ENCODE measurements at regions not wholly inside any gene's neighbourhood (a gene's known extent, or its start where the extent isn't known, plus 50 kb on each side); places are given as distances from the start of the nearest gene placed in this dataset.

DNA sequence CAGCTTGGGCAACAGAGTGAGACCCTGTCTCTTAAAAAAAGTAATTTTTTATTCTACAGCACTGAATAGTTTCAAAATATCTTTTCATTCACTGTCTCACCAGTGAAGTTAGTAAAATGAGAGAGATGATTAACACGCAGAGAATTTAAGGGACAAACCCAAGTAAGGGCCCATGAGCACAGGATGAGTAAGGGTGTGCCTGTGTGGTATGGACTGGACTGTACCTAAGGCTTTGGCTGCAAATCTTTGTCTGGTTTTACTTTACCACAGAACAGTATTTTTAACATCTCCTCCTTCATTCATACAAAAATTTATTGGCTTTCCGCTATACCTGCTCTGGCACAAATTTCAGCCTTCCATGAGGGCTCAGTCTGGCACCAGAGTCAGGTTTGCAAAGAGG is 433.3 kb downstream of the UTRN start:
- DNase-seq (no peak), ATAC-seq (no peak)
- TF ChIP-seq, protein P1, sequence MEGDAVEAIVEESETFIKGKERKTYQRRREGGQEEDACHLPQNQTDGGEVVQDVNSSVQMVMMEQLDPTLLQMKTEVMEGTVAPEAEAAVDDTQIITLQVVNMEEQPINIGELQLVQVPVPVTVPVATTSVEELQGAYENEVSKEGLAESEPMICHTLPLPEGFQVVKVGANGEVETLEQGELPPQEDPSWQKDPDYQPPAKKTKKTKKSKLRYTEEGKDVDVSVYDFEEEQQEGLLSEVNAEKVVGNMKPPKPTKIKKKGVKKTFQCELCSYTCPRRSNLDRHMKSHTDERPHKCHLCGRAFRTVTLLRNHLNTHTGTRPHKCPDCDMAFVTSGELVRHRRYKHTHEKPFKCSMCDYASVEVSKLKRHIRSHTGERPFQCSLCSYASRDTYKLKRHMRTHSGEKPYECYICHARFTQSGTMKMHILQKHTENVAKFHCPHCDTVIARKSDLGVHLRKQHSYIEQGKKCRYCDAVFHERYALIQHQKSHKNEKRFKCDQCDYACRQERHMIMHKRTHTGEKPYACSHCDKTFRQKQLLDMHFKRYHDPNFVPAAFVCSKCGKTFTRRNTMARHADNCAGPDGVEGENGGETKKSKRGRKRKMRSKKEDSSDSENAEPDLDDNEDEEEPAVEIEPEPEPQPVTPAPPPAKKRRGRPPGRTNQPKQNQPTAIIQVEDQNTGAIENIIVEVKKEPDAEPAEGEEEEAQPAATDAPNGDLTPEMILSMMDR (IDR thresholded peaks at IDR 0.05) = no peak
- H3K27me3 ChIP-seq = no peaks in the 10 kb centered on the region
- H3K9me3 ChIP-seq = no peaks in the 10 kb centered on the region
- intact Hi-C loops (cut with DNase I) = no loop called here
- no peaks in the 10 kb centered on the region for H3K4me1 ChIP-seq
- H3K27ac ChIP-seq = no peak overlapping the region
- H3K36me3 ChIP-seq = no peaks in the 10 kb centered on the region
- H3K4me3 ChIP-seq = no peak overlapping the region

DNA sequence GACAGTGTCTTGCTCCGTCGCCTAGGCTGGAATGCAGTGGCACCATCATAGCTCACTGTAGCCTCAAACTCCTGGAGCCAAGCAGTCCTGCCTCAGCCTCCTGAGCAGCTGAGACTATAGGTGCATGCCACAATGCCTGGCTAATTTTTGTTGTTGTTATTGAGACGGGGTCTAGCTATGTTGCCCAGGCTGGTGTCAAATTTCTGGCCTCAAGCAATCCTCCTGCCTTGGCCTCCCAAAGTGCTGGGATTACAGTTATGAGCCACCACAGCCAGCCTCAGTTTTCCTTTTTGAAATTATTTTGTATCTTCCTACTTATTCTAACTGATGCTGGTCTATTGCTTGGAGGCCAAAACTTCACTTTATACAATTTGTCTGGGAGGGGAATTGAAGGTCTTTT is 436.1 kb downstream of the UTRN start:
- Histone ChIP-seq H3K9me3 (no peaks in the 10 kb centered on the region), H3K36me3 (no peaks in the 10 kb centered on the region), H3K4me1 (no peaks in the 10 kb centered on the region), H3K4me3 (no peak overlapping the region), H3K27me3 (no peaks in the 10 kb centered on the region), H3K27ac (no peak overlapping the region)
- no peak for DNase-seq
- intact Hi-C loops (cut with DNase I) = no loop called here
- TF ChIP-seq, protein P1 (IDR thresholded peaks at IDR 0.05) = no peak
- no peak for ATAC-seq

DNA sequence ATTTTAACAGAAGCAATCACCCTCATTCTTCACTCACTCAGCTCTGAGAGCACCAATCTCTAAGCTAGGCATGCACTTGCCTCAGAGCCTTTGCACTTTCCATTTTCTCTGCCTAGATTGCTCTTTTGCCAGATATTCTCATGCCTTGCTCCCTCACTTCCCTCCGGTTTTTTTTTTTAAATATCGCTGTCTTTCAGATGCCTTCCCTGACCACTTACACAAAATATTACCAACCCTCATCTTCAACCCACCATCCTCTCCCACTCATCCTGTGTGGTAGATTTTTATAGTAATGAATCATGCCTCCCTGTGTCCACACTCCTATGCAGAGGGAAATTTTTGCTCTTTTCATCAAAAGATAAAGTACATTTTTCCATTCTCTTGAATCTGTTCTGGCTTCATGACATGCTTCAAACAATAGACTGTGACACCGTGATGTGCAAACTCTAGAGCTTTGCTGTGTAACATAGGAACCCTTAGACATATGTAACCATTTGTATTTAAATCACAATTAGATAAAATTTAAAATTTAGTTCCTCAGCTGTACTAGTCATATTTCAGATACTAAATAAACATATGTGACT is 437.1 kb downstream of the UTRN start:
- Histone ChIP-seq H3K4me3 (no peak overlapping the region), H3K27ac (no peak overlapping the region), H3K4me1 (no peaks in the 10 kb centered on the region), H3K9me3 (no peaks in the 10 kb centered on the region), H3K36me3 (no peaks in the 10 kb centered on the region), H3K27me3 (no peaks in the 10 kb centered on the region)
- ATAC-seq (no peak), DNase-seq (no peak)
- TF ChIP-seq, protein P1 (IDR thresholded peaks at IDR 0.05) = no peak
- intact Hi-C loops (cut with DNase I) = no loop called here

DNA sequence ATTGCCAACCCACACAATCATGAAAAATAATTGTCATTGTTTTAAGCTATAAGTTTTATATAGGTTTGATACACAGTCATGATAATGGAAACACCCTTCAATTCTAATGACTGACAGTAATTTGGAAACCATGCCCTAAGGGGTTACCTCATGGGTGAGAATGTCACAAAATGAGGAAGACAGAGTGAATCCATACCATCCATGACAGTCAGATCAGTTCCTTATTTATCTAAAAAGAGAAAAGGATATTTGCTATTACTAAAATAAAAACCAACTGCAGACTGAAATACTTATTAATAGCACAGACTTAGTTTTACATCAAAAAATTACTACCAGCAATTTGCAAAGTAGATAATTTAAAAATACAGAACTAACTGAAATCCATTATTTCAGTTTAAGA is 437.8 kb downstream of the UTRN start:
- H3K4me1 ChIP-seq = no peaks in the 10 kb centered on the region
- H3K9me3 ChIP-seq = no peaks in the 10 kb centered on the region
- no peaks in the 10 kb centered on the region for H3K36me3 ChIP-seq
- H3K27me3 ChIP-seq = no peaks in the 10 kb centered on the region
- H3K27ac ChIP-seq = no peak overlapping the region
- no peak overlapping the region for H3K4me3 ChIP-seq
- ATAC-seq = no peak
- TF ChIP-seq, protein P1 (IDR thresholded peaks at IDR 0.05) = no peak
- no peak for DNase-seq
- intact Hi-C loops (cut with DNase I) = no loop called here

DNA sequence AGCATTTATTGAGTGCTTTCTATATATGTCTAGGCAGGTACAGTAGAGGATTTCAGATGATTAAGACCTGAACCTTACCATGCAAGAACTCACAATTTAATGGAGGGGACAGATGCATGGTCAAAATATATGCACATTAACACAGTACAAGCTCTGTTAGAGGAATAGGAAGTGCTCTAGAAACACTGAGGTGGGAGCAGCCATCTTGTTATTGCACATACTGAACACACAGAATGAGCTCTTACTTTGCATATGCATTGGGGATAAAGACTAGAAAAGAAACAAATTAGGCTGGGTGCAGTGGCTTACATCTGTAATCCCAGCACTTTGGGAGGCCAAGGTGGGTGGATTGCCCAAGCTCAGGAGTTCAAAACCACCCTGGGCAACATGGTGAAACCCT is 438.3 kb downstream of the UTRN start:
- intact Hi-C loops (cut with DNase I) = no loop called here
- no peaks in the 10 kb centered on the region for H3K9me3 ChIP-seq
- H3K36me3 ChIP-seq = no peaks in the 10 kb centered on the region
- no peak overlapping the region for H3K27ac ChIP-seq
- DNase-seq = no peak
- H3K4me1 ChIP-seq = no peaks in the 10 kb centered on the region
- H3K4me3 ChIP-seq = no peak overlapping the region
- H3K27me3 ChIP-seq = no peaks in the 10 kb centered on the region
- TF ChIP-seq, protein P1 (IDR thresholded peaks at IDR 0.05) = no peak
- no peak for ATAC-seq
